Keratinocyte (primary cell): ENCODE measurements at regions not wholly inside any gene's neighbourhood (a gene's known extent, or its start where the extent isn't known, plus 50 kb on each side); places are given as distances from the start of the nearest gene placed in this dataset.

ENCODE experiments used
- DNase-seq: peaks from one replicate; pipeline ENCODE4 v3.0.0-alpha.2; 2011; ENCODE audit warnings: low read depth, missing footprints, low spot score
- FAIRE-seq: peaks from 2 replicates; lab custom pipeline; 2011; peaks lifted over from hg19 to GRCh38; lab: Jason Lieb, UNC
- H2AFZ ChIP-seq: 2 replicates; pipeline ENCODE4 v1.6.0; 2012; ENCODE audit warnings: low read length, control low read depth, inconsistent platforms; ENCODE audit not compliant: control insufficient read depth
- H3K27ac ChIP-seq: 2 replicates; pipeline ENCODE4 v1.5.1; 2011; ENCODE audit warnings: low read length; ENCODE audit not compliant: control insufficient read depth, insufficient read depth
- H3K27me3 ChIP-seq: 3 replicates; pipeline ENCODE4 v1.6.0; 2011; ENCODE audit warnings: low read length; ENCODE audit not compliant: control insufficient read depth, insufficient read depth; ENCODE audit errors: extremely low read depth
- H3K36me3 ChIP-seq, 2 experiments: 2 replicates in 1 of 2; 3 replicates in 1 of 2; pipeline ENCODE4 v1.5.1; 2011; ENCODE audit warnings: low read length in 2 of 2, mild to moderate bottlenecking in 1 of 2; ENCODE audit not compliant: control insufficient read depth in 2 of 2, insufficient read depth in 2 of 2; ENCODE audit errors: extremely low read depth in 1 of 2
- H3K4me1 ChIP-seq: 3 replicates; pipeline ENCODE4 v1.5.1; 2011; ENCODE audit warnings: low read length; ENCODE audit not compliant: control insufficient read depth, insufficient read depth; ENCODE audit errors: extremely low read depth
- H3K4me2 ChIP-seq: 3 replicates; pipeline ENCODE4 v1.6.0; 2011; ENCODE audit warnings: low read depth, low read length; ENCODE audit not compliant: control insufficient read depth, insufficient read depth; ENCODE audit errors: extremely low read depth
- H3K4me3 ChIP-seq, 3 experiments: fragments of 200-600 bp in 1 of 3; sonication (generic) in 1 of 3; 2 replicates in 2 of 3; 3 replicates in 1 of 3; pipeline ENCODE4 v1.5.1; 2011 to 2016; ENCODE audit warnings: low read length in 3 of 3, mild to moderate bottlenecking in 3 of 3, control low read depth in 2 of 3, inconsistent platforms in 1 of 3, low read depth in 1 of 3, mixed read lengths in 1 of 3, mixed run types in 1 of 3, moderate library complexity in 1 of 3; ENCODE audit not compliant: control insufficient read depth in 2 of 3, insufficient read depth in 2 of 3; ENCODE audit errors: extremely low read depth in 1 of 3
- H3K79me2 ChIP-seq: 2 replicates; pipeline ENCODE4 v1.6.0; 2012; ENCODE audit warnings: low read length; ENCODE audit not compliant: control insufficient read depth, insufficient read depth
- H3K9ac ChIP-seq: 3 replicates; pipeline ENCODE4 v1.6.0; 2011; ENCODE audit warnings: low read length; ENCODE audit not compliant: control insufficient read depth, insufficient read depth; ENCODE audit errors: extremely low read depth
- H3K9me1 ChIP-seq: 3 replicates; pipeline ENCODE4 v1.6.0; 2011; ENCODE audit warnings: low read length; ENCODE audit not compliant: control insufficient read depth, insufficient read depth; ENCODE audit errors: extremely low read depth
- H3K9me3 ChIP-seq: 2 replicates; pipeline ENCODE4 v1.5.1; 2012; ENCODE audit warnings: low read depth, low read length; ENCODE audit not compliant: control insufficient read depth
- H4K20me1 ChIP-seq: 3 replicates; pipeline ENCODE4 v1.6.0; 2011; ENCODE audit warnings: low read length; ENCODE audit not compliant: control insufficient read depth, insufficient read depth; ENCODE audit errors: extremely low read depth
- CTCF ChIP-seq, 3 experiments: IDR thresholded peaks in 1 of 3; conservative IDR thresholded peaks in 1 of 3; optimal IDR thresholded peaks in 1 of 3; 2 replicates in 2 of 3; 3 replicates in 1 of 3; pipeline versions ENCODE3 to v1.5.1; 2011; ENCODE audit warnings: low read length in 3 of 3, mild to moderate bottlenecking in 3 of 3, moderate library complexity in 2 of 3, control low read depth in 1 of 3, inconsistent platforms in 1 of 3; ENCODE audit not compliant: insufficient read depth in 2 of 3; ENCODE audit errors: extremely low read depth in 1 of 3
- EZH2 ChIP-seq: IDR thresholded peaks from one replicate; pipeline ENCODE4 v1.6.1; 2012; ENCODE audit warnings: inconsistent platforms, mild to moderate bottlenecking, low read length, moderate library complexity
- dilution Hi-C: fragments of 300-500 bp; cut with MboI; formaldehyde crosslinking; loops from one replicate; pipeline ENCODE4 v1.7.0; 2020; ENCODE audit warnings: low sequenced_read_pairs; ENCODE audit not compliant: extremely low pct_ligation_motif_present

GRCh38 chr1:199352351-199352750, 675.2 kb upstream of the NR5A2 start:
- dilution Hi-C loops = no loop called here
- Histone ChIP-seq H3K9me3 (no peaks in the 10 kb centered on the region), H4K20me1 (no peaks in the 10 kb centered on the region), H3K4me1 (no peaks in the 10 kb centered on the region), H3K9me1 (no peaks in the 10 kb centered on the region), H3K27me3 (no peaks in the 10 kb centered on the region), H2AFZ (no peak overlapping the region), H3K4me2 (no peak overlapping the region), H3K79me2 (no peaks in the 10 kb centered on the region), H3K9ac (no peak overlapping the region), H3K4me3 (no peak overlapping the region), H3K36me3 (no peaks in the 10 kb centered on the region), H3K27ac (no peak overlapping the region)
- DNase-seq = no peak
- TF ChIP-seq CTCF (optimal IDR thresholded peaks at IDR 0.05 in 1 of 3, IDR thresholded peaks at IDR 0.05 in 1 of 3, conservative IDR thresholded peaks at IDR 0.05 in 1 of 3; ENCODE audit: extremely low read depth in 1 of 3, insufficient read depth in 2 of 3, low read length in 3 of 3) (no peak), EZH2 (no peak)
- FAIRE-seq = no peak

- no peak overlapping the region for H2AFZ ChIP-seq
- H3K4me1 ChIP-seq = no peaks in the 10 kb centered on the region
- H3K9me3 ChIP-seq = no peaks in the 10 kb centered on the region
- no peak overlapping the region for H3K9ac ChIP-seq
- H3K79me2 ChIP-seq = no peaks in the 10 kb centered on the region
- H3K36me3 ChIP-seq = no peaks in the 10 kb centered on the region
- no peaks in the 10 kb centered on the region for H4K20me1 ChIP-seq
- DNase-seq (no peak), FAIRE-seq (no peak)
- dilution Hi-C loops = no loop called here
- H3K27ac ChIP-seq = no peak overlapping the region
- TF ChIP-seq CTCF (optimal IDR thresholded peaks at IDR 0.05 in 1 of 3, IDR thresholded peaks at IDR 0.05 in 1 of 3, conservative IDR thresholded peaks at IDR 0.05 in 1 of 3; ENCODE audit: extremely low read depth in 1 of 3, insufficient read depth in 2 of 3, low read length in 3 of 3) = no peak
- TF ChIP-seq EZH2 = no peak
- H3K9me1 ChIP-seq = no peaks in the 10 kb centered on the region
- no peak overlapping the region for H3K4me3 ChIP-seq
- no peak overlapping the region for H3K4me2 ChIP-seq
- H3K27me3 ChIP-seq = no peaks in the 10 kb centered on the region
Observed at GRCh38 chr1:199353906-199354305, 673.6 kb upstream of the NR5A2 start.
